Activated naive CD8-positive, alpha-beta T cell (primary cell): ENCODE measurements at regions not wholly inside any gene's neighbourhood (a gene's known extent, or its start where the extent isn't known, plus 50 kb on each side); places are given as distances from the start of the nearest gene placed in this dataset.

Experiments used
- H3K27ac Mint-ChIP-seq: one replicate; pipeline ENCODE4 v1.8.0; 2021; ENCODE audit warnings: mixed read lengths
- H3K27me3 Mint-ChIP-seq: one replicate; pipeline ENCODE4 v1.8.0; 2021; ENCODE audit warnings: mixed read lengths
- H3K36me3 Mint-ChIP-seq: one replicate; pipeline ENCODE4 v1.8.0; 2021; ENCODE audit warnings: mixed read lengths
- H3K4me1 Mint-ChIP-seq: one replicate; pipeline ENCODE4 v1.8.0; 2021; ENCODE audit warnings: low read depth, mixed read lengths
- H3K4me3 Mint-ChIP-seq: one replicate; pipeline ENCODE4 v1.8.0; 2021; ENCODE audit warnings: mild to moderate bottlenecking, mixed read lengths
- H3K9me3 Mint-ChIP-seq: one replicate; pipeline ENCODE4 v1.8.0; 2021; ENCODE audit warnings: low read depth, mixed read lengths

GRCh38 chr19:30309176-30309575 lies 63.0 kb upstream of the ZNF536 start:
- no peak overlapping the region for H3K4me3 Mint-ChIP-seq
- no peaks in the 10 kb centered on the region for H3K36me3 Mint-ChIP-seq
- no peak overlapping the region for H3K27ac Mint-ChIP-seq
- H3K9me3 Mint-ChIP-seq: no peaks in the 10 kb centered on the region
- H3K27me3 Mint-ChIP-seq: no peaks in the 10 kb centered on the region
- H3K4me1 Mint-ChIP-seq: no peaks in the 10 kb centered on the region

GRCh38 chr19:30309905-30310601 lies 62.1 kb upstream of the ZNF536 start:
- Mint-ChIP-seq H3K27ac (no peak overlapping the region), H3K27me3 (no peaks in the 10 kb centered on the region), H3K4me3 (no peak overlapping the region), H3K36me3 (no peaks in the 10 kb centered on the region), H3K4me1 (no peaks in the 10 kb centered on the region), H3K9me3 (no peaks in the 10 kb centered on the region)

- Mint-ChIP-seq H3K4me3 (no peak overlapping the region), H3K27me3 (no peaks in the 10 kb centered on the region), H3K36me3 (no peaks in the 10 kb centered on the region), H3K4me1 (no peaks in the 10 kb centered on the region), H3K27ac (no peak overlapping the region), H3K9me3 (no peaks in the 10 kb centered on the region)
Observed at GRCh38 chr19:30310602-30311263, 61.5 kb upstream of the ZNF536 start.

GRCh38 chr19:30311911-30312310 lies 60.3 kb upstream of the ZNF536 start:
- Mint-ChIP-seq H3K4me3 (no peak overlapping the region), H3K27ac (no peak overlapping the region), H3K36me3 (no peaks in the 10 kb centered on the region), H3K27me3 (no peaks in the 10 kb centered on the region), H3K9me3 (no peaks in the 10 kb centered on the region), H3K4me1 (no peaks in the 10 kb centered on the region)

DNA sequence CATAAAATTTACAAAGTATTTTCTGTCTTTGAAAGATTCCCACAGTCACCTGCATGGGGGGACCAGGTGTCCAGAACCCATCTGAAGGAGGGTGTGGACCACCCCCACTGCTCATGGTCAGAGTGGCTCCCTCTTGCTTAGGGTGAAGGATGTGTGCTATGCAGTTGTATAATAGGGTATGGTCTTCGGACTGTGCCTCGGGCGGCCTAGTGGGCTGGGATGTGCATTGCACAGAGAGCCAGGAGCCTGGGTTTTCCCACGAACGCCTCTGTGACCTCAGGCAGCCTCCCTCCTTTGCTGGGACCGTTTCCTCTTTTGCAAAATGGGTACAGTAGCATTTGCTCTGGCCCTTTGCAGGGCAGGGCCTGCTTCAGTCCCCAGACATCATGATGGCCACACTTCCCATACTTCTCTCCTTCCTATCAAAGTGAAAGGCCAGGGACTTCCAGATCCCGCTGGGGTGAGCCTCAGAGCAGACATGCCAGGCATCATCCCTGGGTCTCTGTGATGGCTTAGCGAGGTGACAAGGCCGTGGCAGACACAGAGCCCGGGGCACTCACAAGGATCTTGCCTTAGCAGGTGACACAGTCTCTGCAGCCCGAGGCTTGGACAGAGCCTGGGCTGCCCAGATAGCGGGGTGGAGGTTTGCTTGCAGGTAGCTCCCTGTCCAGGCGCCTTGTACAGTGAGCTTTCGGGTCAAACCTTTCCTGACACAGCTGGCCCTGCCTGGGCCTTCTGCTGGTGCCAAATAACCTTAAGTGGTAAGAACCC lies 59.4 kb upstream of the ZNF536 start:
- Mint-ChIP-seq H3K4me3 (no peak overlapping the region), H3K27me3 (no peaks in the 10 kb centered on the region), H3K36me3 (no peaks in the 10 kb centered on the region), H3K9me3 (no peaks in the 10 kb centered on the region), H3K4me1 (no peaks in the 10 kb centered on the region), H3K27ac (no peak overlapping the region)

DNA sequence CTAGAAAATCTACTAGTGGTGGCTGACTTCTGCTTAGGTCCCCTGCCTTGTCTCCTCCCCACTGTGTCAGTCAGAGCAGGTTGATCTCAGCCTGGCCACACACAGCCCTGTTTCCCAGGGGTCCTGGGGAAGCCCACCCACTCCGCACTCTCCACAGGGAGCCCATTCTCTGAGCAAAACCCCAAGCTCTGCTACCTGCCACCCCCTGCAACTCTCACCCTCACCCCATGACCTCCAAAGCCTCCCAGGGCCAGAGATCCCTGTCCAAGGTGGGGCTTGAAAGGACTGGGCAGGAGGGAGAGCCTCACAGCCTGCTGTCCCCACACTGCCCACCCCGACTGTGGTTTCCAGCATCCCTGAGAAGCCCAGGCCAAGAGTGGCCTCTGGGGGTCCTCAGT lies 58.8 kb upstream of the ZNF536 start:
- Mint-ChIP-seq H3K9me3 (no peaks in the 10 kb centered on the region), H3K4me1 (no peaks in the 10 kb centered on the region), H3K36me3 (no peaks in the 10 kb centered on the region), H3K4me3 (no peak overlapping the region), H3K27me3 (no peaks in the 10 kb centered on the region), H3K27ac (no peak overlapping the region)

- no peaks in the 10 kb centered on the region for H3K27me3 Mint-ChIP-seq
- no peaks in the 10 kb centered on the region for H3K4me1 Mint-ChIP-seq
- no peaks in the 10 kb centered on the region for H3K9me3 Mint-ChIP-seq
- no peak overlapping the region for H3K4me3 Mint-ChIP-seq
- no peaks in the 10 kb centered on the region for H3K36me3 Mint-ChIP-seq
- no peak overlapping the region for H3K27ac Mint-ChIP-seq
Observed at GRCh38 chr19:30314056-30314804, 58.0 kb upstream of the ZNF536 start.

- Mint-ChIP-seq H3K4me3 (no peak overlapping the region), H3K27me3 (no peaks in the 10 kb centered on the region), H3K36me3 (no peaks in the 10 kb centered on the region), H3K9me3 (no peaks in the 10 kb centered on the region), H3K27ac (no peak overlapping the region), H3K4me1 (no peaks in the 10 kb centered on the region)
Observed at GRCh38 chr19:30314805-30315155, 57.4 kb upstream of the ZNF536 start.

GRCh38 chr19:30315159-30315558 lies 57.0 kb upstream of the ZNF536 start:
- H3K9me3 Mint-ChIP-seq: no peaks in the 10 kb centered on the region
- H3K27ac Mint-ChIP-seq: no peak overlapping the region
- H3K36me3 Mint-ChIP-seq: no peaks in the 10 kb centered on the region
- H3K4me3 Mint-ChIP-seq: no peak overlapping the region
- H3K4me1 Mint-ChIP-seq: no peaks in the 10 kb centered on the region
- H3K27me3 Mint-ChIP-seq: no peaks in the 10 kb centered on the region

DNA sequence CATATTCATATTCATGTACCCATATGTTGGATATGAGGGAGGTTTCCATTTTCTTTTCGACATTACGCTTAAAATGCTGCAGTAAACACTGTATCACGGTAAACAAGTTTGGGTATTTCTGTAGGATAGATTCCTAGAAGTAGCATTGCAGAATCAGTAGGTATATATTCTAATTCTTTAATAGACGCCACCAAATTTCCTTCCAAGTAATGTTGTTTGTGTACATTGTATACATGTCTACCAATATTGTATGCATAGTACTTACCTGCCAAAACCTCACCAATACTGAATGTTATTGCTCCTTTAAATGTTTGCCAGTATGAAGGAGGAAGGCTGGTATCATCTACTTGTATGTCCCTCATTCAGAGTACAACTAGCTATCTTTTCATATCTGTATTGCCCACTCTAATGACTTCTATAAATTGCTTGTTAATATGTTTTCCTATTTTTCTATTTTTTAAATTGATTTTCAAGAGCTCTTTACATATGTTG lies 56.1 kb upstream of the ZNF536 start:
- Mint-ChIP-seq H3K36me3 (no peaks in the 10 kb centered on the region), H3K27ac (no peak overlapping the region), H3K9me3 (no peaks in the 10 kb centered on the region), H3K27me3 (no peaks in the 10 kb centered on the region), H3K4me1 (no peaks in the 10 kb centered on the region), H3K4me3 (no peak overlapping the region)

DNA sequence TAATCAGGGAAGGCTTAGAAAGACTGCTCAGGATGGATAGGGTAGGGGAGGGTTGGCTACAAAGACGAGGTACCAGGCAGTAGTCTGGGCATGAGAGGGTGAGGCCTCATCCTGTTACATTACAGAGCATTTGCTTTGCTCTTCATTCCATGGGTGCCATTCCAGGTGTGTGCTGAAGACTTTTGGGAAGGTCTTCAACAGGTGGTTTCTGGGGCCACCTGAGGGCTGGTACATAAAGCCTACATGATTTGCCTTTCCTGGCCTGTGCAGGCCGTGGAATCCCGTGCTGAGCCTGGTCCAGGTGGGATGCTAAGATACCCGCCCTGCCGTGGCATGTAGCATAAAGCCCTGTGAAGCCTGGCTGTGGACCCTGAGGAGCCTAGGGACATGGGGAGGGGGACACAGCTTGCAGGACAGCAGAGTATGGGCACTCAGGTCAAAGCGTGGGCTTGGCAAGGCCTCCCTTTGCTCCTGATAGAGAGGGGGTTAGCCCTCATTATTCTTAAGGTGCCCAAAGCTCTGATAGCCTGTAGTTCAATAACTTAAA lies 55.6 kb upstream of the ZNF536 start:
- H3K36me3 Mint-ChIP-seq: no peaks in the 10 kb centered on the region
- no peaks in the 10 kb centered on the region for H3K27me3 Mint-ChIP-seq
- H3K4me3 Mint-ChIP-seq: no peak overlapping the region
- H3K9me3 Mint-ChIP-seq: no peaks in the 10 kb centered on the region
- H3K4me1 Mint-ChIP-seq: no peaks in the 10 kb centered on the region
- H3K27ac Mint-ChIP-seq: no peak overlapping the region

DNA sequence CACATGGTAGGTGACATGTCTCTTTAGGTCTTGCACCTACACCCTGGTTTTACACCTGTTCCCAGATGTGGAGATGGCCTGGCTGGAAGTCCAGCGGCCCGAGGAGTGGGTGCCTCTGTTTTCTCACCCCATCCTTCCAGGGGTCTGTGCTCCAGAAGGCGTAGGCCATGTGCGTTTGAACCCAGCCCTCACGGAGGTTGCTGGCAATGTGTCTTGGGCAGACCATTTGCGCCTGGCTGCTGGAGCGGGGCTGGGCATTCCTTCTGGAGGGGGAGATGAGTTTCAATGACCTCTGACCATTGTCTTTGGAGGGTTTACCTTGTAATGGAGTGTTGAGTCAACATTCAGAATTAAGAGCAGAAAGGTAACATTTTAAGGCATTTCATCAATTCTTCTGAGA lies 54.8 kb upstream of the ZNF536 start:
- H3K27me3 Mint-ChIP-seq: no peaks in the 10 kb centered on the region
- H3K9me3 Mint-ChIP-seq: no peaks in the 10 kb centered on the region
- no peak overlapping the region for H3K4me3 Mint-ChIP-seq
- no peak overlapping the region for H3K27ac Mint-ChIP-seq
- H3K4me1 Mint-ChIP-seq: no peaks in the 10 kb centered on the region
- H3K36me3 Mint-ChIP-seq: no peaks in the 10 kb centered on the region

DNA sequence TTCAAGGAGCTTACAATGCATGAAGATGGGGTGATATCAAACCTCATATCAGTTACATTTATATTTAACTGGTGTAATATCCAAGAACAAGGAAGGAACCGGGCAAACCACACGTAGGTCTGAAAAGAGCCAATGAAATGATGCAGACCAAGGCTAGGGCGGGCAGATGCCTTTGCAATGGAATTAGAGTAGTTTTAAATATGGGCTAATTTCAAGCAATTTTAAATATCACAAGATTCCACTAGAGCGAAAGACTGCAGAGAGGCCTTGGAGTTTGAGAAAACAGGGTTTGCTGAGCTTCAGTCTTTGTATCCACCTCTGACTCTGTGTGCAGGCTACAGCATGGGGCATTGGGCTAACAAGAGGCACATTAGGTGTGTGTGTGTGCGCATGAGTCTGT lies 53.9 kb upstream of the ZNF536 start:
- no peaks in the 10 kb centered on the region for H3K4me1 Mint-ChIP-seq
- H3K27ac Mint-ChIP-seq: no peak overlapping the region
- no peaks in the 10 kb centered on the region for H3K27me3 Mint-ChIP-seq
- H3K4me3 Mint-ChIP-seq: no peak overlapping the region
- H3K9me3 Mint-ChIP-seq: no peaks in the 10 kb centered on the region
- H3K36me3 Mint-ChIP-seq: no peaks in the 10 kb centered on the region

GRCh38 chr19:30318936-30319335 lies 53.2 kb upstream of the ZNF536 start:
- Mint-ChIP-seq H3K4me3 (no peak overlapping the region), H3K36me3 (no peaks in the 10 kb centered on the region), H3K27ac (no peak overlapping the region), H3K4me1 (no peaks in the 10 kb centered on the region), H3K27me3 (no peaks in the 10 kb centered on the region), H3K9me3 (no peaks in the 10 kb centered on the region)

GRCh38 chr19:30319411-30319810 lies 52.8 kb upstream of the ZNF536 start:
- no peak overlapping the region for H3K27ac Mint-ChIP-seq
- no peak overlapping the region for H3K4me3 Mint-ChIP-seq
- no peaks in the 10 kb centered on the region for H3K36me3 Mint-ChIP-seq
- H3K4me1 Mint-ChIP-seq: no peaks in the 10 kb centered on the region
- H3K9me3 Mint-ChIP-seq: no peaks in the 10 kb centered on the region
- no peaks in the 10 kb centered on the region for H3K27me3 Mint-ChIP-seq
